A204.1 (cell line): ENCODE measurements at regions not wholly inside any gene's neighbourhood (a gene's known extent, or its start where the extent isn't known, plus 50 kb on each side); places are given as distances from the start of the nearest gene placed in this dataset.
"Not testable (repeated sequence)": the region's sequence is repeated elsewhere in the genome, so short reads cannot be mapped to it uniquely, and the experiment has no call there.

Experiments used
- FAIRE-seq: peaks from 2 replicates; lab custom pipeline; 2012; peaks lifted over from hg19 to GRCh38; lab: Jason Lieb, UNC

DNA sequence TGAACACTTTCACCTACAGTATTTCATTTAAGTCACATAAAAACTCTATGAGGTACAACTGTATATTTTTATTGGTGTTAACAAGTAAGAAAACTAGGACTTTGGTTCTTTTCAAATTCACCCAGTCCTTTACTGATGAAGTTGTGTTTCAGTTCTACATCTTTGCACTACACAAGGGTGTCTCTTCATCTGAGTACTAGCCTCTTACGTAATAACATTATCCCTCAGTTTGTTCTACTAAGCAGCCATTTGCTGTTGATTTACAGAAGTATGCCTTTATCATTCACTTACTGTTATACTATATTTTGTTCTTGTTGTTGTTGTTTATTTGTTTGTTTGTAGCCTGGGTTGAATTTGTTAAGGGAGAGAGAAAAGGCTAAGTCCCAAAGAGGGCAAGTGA is 311.9 kb downstream of the PLOD2 start:
- no peak for FAIRE-seq

DNA sequence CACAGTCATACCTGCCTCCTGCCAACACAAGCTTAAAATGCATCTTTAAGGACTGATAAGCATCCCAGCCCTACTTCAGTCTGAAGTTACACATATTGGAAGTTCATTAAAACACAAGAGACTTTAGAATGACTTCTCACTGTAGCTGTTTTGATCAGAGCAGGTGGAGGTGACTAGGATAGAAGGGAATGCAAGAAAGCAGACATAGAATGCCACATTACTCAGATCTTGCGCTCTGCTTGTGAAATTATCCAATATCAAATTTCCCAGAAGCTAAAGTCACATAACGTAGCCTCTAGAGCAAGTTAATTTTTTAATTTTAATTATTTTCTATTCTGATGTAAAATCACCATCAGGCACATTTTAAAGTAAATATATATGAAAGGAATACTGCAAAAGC is 306.5 kb downstream of the PLOD2 start:
- FAIRE-seq = no peak

DNA sequence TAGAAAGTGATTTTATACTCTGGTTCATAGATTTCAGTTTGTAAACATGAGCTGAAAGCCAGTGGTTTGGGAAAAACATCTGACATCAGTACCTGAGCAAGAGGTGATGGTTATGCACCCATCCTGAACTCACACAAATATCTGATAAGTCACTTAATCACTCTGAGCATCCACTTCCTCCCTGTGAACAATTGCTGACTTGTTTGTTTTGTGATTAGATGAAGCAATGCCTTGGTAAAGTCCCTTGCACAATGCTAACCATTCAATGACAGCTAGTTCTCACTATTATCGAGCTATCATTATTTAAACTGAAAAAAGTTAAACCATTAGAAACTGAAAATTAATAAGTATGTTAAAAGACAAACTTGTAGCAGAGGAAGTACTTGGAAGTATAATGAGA is 303.0 kb downstream of the PLOD2 start:
- FAIRE-seq = no peak

DNA sequence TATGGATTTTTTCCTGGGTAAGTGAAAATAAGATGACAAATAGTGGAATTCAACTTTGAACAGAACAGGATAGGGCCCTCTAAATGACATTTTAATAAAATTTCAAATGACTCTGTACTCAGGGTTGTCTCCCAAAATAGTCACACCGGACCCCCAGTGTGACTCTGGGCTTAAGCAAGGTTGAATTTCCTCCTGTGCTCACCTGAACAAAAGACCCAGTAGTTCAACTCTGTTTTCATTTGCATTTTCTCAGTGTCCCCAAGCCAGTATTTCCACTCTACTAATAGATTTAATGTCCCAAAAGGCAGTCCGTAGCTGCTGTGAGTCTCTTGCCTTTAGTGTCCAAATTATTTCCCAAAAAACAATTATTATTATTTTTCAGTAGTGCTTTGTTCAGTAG is 296.6 kb downstream of the PLOD2 start:
- FAIRE-seq = no peak

DNA sequence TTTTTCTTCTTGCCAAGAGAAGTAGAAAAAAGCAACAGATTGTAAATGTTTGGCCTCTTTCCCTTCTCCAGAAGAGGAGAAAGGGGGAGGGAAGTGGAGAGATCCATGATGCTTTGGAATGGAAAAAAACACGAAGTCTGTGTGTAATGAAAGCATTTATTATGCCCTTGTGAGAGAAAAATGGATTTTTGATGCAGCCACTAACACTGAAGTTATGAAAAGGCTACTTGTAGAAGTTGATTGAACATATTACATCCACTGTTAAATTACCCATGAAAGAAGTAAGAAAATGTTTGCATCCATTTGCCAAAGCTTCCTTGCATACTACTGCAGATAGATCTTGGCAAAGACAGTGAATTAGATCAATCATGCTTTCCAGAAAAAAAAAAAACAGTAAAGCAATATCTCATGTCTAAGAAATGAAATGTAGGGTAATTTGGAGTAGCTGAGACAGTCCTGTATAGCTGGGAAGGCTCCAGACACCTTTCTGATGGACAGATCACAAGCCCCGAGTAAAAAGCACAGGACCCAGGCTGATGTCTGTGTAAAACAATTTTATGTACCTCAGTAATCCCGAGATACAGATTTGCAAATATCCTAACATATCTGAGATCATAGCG is 295.5 kb downstream of the PLOD2 start:
- no peak for FAIRE-seq

DNA sequence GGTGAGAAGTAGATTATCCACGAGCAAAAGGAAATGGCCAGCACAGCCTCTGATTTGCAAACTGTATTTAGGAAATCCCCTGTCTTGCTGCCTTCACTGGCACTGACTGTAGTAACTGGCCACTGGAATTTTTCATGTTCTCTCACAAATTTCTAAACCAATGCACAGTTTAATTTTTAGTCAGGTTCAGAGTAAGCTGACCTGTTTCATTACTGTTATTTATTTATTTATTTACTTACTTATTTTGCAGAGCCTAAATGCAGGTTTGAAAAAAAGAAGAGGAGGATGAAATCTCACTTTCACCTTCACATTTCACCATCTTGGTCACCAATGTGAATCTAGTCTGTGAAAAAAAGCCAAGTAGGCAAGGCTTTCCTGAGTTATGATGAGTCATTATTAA is 291.0 kb downstream of the PLOD2 start:
- no peak for FAIRE-seq

DNA sequence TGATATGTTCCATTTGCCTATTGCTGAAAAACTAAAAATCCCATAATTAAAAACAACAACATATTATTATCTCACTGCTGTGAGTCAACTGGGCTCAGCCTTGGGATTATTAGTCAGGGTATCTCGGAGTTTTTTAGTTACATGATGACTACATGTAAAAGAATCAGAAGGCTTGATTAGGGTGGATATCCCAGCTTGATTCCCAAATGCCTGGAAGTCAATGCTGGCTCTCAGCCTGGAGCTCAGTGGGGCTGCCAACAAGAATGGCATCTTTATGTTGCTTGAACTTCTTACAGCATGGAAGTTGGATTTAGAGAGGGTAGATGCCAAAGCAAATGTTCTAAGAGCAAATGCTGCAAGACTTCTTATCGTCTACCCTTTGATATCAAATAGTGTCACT is 278.5 kb downstream of the PLOD2 start:
- FAIRE-seq = no peak

DNA sequence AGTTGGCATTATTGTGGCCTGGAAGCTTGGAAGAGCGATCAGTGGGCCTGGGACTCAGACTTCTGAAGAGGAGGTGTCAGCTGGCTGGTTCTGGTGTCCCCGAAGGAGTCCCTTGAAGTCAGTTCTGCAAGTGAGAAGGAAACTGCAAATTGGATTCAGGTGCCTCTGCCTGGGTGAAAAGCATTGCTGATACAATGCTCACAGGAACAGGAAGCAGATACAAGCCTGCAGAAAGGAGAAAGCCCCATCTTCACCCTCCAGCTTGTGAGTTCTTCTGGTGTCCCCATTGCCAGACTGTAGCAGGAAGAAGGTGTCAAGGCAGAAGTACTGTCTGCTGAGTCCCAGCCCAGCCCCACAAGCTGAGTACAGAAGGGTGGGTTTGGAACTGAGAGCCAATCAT is 271.3 kb downstream of the PLOD2 start:
- no peak for FAIRE-seq

DNA sequence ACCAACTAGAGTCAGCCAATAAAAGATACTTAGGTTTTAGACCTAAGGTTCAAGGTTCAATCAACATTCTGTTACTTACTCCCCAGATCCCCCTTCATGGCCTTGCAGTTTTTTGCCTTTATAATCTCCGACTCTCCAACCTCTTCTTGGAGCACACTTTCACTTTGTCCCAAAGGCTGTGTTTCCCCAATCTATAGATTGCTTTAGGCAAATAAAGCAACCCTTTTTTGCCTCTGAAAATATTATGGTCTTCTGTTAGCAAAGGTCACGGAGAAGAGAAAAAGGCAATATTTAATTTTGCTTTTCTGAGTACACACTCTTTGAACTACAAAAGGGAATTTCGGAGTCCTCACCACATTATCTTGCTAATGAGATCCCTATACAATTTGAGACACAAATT is 268.1 kb downstream of the PLOD2 start:
- FAIRE-seq = no peak

DNA sequence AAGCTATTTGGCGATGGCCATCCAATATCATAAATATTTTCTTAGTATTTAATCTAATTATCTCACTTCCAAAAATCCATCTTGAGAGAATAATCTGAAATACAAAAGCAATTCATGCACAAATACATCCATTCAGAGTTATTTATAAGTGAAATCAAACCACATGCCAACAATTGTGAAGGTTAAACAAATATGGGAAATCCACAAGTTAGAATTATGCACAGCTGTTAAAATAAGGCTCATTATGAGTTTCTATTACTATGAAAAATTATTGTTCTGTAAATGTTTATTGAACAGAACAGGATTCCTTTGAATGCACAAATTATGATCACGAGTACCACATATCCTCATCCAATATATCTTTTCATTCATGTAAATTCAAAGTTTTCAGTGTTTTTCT is 267.7 kb downstream of the PLOD2 start:
- FAIRE-seq = no peak

DNA sequence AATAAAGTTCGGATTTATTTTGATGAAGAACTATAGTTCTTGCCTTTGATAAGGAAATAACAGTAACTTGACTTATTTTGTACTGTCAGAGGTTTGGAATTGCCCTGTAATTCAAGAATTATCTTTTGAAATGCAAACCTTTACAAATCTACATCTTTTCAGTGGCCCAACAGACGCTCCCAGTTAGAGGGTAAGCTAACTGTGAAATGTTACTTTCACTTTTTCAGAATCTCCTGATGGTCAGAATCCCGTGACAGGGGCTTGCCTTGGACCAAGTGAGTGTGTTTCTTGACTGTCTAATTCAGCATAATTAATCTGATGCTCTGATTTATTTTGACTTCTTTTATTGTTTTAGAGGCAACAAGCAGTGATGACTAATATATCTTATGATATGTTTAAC is 262.5 kb downstream of the PLOD2 start:
- FAIRE-seq = no peak

DNA sequence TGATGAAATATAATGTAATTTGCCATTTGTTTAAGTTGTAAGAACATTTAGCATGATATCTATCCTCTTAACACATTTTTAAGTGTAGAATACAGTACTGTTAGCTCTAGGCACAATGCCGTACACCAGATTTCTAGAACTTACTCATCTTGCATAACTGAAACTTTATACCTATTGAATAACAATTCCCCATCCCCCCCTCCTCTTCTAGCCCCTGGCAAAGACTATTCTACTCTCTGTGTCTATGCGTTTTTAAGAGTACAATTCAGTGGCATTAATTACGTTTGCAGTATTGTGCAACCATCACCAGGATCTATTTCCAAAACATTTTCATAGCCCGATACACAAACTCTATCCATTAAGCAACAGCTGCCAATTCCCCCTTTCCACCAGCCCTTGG is 261.7 kb downstream of the PLOD2 start:
- FAIRE-seq = no peak

DNA sequence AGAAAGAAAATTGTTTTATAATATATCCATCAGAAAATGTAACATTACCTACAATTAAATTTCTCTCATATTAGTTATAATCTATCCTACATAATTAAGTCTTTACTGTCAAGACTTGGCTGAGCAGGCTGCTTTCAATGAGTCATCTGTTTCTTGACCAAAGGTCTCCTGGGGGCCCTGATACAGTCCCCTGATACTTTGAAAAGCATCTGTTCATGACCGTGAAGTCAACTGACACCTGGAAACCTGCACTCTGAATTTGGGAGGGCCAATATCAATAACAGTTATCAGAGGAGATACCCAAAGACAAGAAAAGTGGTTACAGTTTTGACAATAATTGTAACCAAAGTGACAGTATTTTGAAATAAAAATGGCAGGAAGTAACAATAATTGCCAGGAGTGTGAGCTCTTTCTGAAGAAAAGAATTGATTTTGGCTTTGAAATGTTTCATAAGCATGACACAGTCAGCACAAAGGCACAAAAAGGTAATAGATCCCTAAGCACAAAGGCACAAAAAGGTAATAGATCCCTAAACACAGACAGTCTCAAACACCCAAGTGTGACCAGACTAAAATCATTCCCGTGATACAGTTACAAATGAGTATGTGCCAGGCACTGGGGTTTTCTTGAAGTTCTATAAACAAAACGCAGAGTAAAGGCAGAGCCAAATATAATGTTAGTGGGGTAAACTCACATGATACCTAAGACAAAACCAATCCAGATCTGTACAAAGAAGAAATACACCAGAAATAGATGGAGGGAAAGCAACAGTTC is 260.7 kb downstream of the PLOD2 start:
- no peak for FAIRE-seq

DNA sequence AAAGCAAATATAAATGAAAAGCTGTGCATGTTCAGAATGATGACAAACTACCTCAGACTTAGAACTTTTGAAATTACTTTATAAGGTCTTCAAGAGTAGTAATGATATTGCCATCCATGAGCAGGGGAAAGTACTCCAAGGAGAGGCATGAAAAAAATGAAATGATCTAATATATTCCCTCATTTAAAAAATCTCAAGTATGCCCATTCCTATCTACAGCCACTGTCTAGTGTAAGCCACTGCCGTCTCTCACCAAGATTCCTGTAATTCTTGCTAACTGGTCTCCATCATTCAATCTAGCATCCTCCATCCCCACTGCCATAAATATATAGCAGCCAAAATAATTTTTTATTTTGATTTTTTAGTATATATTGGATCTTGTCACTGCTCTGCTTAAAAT is 258.8 kb downstream of the PLOD2 start:
- FAIRE-seq = no peak

DNA sequence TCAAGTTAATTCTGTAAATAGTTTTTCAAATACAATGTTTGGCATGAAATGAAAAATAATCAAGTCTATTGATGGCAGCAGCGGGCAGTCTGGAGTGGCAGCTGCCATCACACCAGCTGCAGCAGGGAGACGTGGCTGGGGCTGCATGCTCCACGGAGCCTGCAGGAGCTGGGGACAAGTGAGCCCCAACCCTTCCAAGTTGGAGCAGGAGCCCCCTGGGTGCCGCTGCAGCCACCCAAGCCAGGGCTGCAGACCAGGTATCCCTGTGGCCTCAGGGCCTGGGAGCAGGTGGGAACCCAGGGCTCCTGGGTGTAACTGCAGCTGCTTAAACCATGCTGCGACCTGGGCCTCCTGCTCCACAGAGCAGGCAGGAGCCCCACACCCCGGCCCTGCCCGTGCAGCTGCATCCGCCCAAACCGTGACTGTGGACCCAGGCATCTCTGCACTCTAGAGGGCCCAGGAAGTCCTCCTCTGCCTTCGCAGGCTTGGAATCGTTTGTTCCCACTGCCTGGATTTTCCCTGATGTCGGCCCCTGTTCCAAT is 257.4 kb downstream of the PLOD2 start:
- FAIRE-seq = no peak

DNA sequence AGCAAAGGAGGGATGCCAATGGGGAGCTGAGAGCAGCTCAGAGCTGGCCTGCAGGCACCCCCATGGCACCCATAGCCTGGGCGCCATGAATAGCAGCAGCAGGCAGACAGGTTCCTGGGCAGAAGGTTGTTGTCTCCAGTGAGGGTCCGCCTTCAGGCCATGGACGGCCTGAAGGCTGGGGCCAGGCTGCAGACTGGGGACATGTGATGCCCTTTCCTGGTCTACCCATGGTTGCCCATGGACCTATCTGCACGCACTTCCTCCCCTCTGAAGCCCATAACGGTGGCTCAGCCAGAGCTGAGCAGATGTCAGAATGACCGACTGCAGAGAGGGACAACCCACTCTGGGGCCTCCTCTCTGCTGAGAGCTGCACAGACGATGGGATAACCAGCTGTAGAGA is 256.8 kb downstream of the PLOD2 start:
- no peak for FAIRE-seq

DNA sequence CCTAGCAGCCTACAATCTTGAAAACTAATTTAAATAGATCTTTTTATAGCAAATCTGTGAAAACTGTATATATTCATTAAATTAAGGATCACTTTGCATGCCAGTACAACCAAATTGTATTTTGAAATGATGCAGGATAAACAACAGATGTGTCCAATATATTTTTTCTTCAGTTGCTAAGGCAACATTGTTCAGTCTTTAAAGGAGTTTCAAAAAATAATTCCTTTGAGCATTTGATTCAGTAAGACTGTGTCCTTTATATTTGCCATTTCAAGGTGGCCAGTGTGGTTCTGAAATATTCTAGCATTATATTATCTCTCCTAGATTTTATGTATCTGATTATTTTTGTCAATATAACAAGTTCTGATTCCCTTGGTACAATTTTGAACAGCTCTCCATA is 254.7 kb downstream of the PLOD2 start:
- FAIRE-seq = no peak

DNA sequence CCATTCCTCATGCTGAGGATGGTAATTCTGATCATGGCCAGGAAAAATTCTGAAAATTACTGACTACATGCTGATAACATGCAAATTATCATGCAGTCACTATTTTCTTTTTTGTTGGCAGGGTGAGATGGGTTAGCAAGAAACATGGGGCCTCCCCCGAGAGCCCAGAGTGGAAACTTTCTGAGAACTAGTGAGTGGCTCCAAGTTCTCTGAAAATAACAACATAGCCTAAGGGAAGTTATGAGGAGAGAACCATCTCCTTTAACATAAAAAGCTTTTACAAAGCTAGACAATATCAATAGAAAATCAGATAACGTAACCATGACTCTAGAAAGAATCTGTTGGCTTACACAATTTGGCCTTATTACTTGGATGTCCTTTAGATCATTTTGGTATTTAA is 254.2 kb downstream of the PLOD2 start:
- no peak for FAIRE-seq

DNA sequence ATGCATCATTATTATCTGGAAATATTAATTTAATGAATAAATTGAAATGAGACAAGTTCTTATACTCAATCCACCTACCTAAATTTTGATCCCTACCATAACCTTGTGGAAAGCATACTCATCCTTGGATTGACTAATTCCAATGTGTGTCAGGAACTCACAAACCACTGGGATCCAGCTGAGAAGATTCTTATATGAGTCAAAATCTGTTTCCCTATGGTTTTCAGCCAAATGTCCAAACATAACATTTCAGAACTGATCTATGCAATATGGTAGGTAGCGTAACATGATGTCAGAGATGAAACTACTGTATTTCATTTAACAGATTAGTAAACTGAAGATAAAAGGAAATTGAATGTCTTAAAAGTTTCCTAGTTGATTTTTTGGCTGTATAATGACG is 250.0 kb downstream of the PLOD2 start:
- no peak for FAIRE-seq

DNA sequence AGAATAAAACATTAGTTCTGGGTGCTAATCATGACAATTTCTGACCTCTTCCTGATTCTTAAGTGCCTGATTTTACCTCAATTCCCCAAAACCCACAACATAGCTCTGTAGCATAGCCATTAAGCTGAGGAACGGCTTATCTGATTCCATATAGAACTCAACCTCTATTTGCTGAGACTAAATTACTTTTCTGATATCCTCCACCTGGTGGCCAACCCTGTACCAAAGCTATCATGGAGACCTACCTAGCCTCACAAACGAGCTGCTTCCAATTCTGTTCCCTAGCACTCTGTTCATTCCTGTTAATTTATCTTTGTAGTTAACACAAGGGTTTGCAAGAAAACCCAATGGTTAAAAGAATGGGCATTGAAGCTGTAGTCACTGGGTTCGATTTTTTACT is 245.2 kb downstream of the PLOD2 start:
- no peak for FAIRE-seq

DNA sequence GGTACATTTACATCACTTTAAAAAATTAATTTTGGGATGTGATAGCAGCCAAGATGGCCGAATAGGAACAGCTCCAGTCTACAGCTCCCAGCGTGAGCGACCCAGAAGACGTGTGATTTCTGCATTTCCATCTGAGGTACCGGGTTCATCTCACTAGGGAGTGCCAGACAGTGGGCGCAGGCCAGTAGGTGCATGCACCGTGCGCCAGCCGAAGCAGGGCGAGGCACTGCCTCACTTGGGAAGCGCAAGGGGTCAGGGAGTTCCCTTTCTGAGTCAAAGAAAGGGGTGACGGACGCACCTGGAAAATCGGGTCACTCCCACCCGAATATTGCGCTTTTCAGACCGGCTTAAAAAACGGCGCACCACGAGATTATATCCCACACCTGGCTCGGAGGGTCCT is 233.2 kb downstream of the PLOD2 start:
- FAIRE-seq = not testable (repeated sequence)

DNA sequence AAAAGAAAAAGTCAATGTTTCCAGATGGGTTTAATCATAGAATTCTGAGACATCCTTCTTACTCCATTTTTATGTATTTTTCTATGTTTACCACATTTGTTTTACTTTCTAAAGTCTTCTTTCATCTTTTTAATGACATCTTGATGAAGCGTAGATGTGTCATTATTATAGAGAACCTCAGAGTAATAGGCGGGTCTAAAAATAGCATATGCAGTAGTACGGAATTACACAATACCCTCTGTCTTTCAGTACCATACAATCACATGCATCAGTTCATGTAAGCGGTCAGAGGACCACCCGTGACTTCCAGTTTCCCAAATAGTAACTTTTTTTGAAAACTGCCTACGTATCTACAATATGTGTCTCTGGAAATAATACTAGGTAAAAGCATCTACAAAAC is 224.0 kb downstream of the PLOD2 start:
- no peak for FAIRE-seq

DNA sequence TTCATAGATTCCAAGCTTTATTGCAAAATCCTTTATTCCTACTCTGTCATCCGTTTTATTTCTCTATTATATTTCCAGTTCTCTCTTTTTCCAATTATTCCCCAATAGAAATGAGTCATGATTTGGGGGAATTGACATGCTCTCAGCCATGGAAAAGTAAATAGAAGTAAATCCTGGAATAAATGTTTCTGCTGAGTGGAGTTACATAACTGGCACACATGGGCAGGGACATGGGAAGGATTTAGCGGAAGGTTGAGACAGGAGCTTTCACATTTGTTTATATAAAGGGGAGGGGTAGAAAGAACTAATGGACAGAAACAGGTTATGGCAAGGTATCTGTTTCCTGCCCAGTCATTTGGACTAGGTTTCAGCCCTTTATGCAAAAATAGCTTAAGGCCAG is 221.6 kb downstream of the PLOD2 start:
- no peak for FAIRE-seq

DNA sequence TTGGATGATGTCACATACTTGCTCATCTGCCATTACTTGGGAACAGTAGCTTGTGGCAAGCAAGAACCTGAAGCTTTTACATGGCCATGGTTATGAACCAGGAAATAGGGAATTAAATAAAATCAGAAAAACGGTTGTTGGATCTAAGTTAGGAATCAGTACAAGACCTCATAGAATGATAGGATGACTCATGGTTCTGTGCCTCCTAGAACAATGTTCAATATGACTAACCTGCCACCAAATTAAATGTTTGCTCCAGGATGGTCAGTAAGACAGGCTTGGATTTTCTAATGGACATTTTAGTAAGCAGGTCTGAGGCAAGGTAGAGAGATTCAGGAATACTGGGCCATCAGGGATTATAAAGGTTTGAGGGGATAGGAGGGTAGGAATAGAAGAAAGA is 218.9 kb downstream of the PLOD2 start:
- no peak for FAIRE-seq
